Lung (tissue), 11 donors: ENCODE measurements at regions not wholly inside any gene's neighbourhood (a gene's known extent, or its start where the extent isn't known, plus 50 kb on each side); places are given as distances from the start of the nearest gene placed in this dataset.

ENCODE experiments used
- ATAC-seq: fragments of 200-7000 bp; cut with Tn5 transposase; one replicate; pipeline ENCODE4 v1.9.1; 2020; ENCODE audit warnings: moderate number of reproducible peaks; ENCODE audit not compliant: insufficient read depth, low FRiP score
- DNase-seq, 3 donors: peaks; one replicate each; pipeline ENCODE4 v3.0.0-alpha.2; 2013 to 2017
- H3K27ac ChIP-seq, 2 donors: one replicate each; pipeline ENCODE4 v1.5.1; 2013; ENCODE audit warnings: mild to moderate bottlenecking in 2 of 2, moderate library complexity in 2 of 2, control low read depth in 1 of 2, inconsistent platforms in 1 of 2, low read depth in 1 of 2, low read length in 1 of 2
- H3K27me3 ChIP-seq, 3 donors: one replicate each; pipeline ENCODE4 v1.5.1; 2013; ENCODE audit warnings: low read length in 2 of 3; ENCODE audit not compliant: control insufficient read depth in 3 of 3, insufficient read depth in 3 of 3
- H3K36me3 ChIP-seq, 4 donors: one replicate each; pipeline ENCODE4 v1.5.1; 2013; ENCODE audit warnings: low read length in 4 of 4, mild to moderate bottlenecking in 1 of 4, moderate library complexity in 1 of 4; ENCODE audit not compliant: control insufficient read depth in 4 of 4, insufficient read depth in 4 of 4
- H3K4me1 ChIP-seq, 5 donors: one replicate each; pipeline ENCODE4 v1.5.1; 2013; ENCODE audit warnings: low read length in 5 of 5, mild to moderate bottlenecking in 2 of 5, moderate library complexity in 1 of 5; ENCODE audit not compliant: control insufficient read depth in 5 of 5, insufficient read depth in 5 of 5
- H3K4me3 ChIP-seq: one replicate; pipeline ENCODE4 v1.5.1; 2013; ENCODE audit warnings: mild to moderate bottlenecking, control low read depth, moderate library complexity
- H3K9ac ChIP-seq, 2 donors: one replicate each; pipeline ENCODE4 v1.5.1; 2013; ENCODE audit warnings: low read length in 2 of 2, control low read depth in 1 of 2; ENCODE audit not compliant: insufficient read depth in 1 of 2
- H3K9me3 ChIP-seq, 4 donors: one replicate each; pipeline ENCODE4 v1.5.1; 2013; ENCODE audit warnings: low read length in 3 of 4, mild to moderate bottlenecking in 1 of 4, moderate library complexity in 1 of 4; ENCODE audit not compliant: control insufficient read depth in 4 of 4, insufficient read depth in 3 of 4
- WGBS, 2 donors: extraction: QIAGEN DNeasy Blood & Tissue Kit; methylation state at CpG; one replicate each; pipeline ENCODE4 v1.1.7; 2013; 5-methylcytosine and 5-hydroxymethylcytosine counted together
- TF ChIP-seq, protein P1 (sequence below): IDR thresholded peaks from 2 replicates; pipeline ENCODE4 v1.5.1; 2012; ENCODE audit warnings: mild to moderate bottlenecking; ENCODE audit errors: control extremely low read depth, extremely low read depth
- donor health status: control.
- donor health status: control.
- donor health status: Bipolar disorder and iron deficiency.
- donor health status: healthy.
- donor health status: DM: yes; HTN: yes; CAD: no.

GRCh38 chr10:28815681-28816080 is 138.4 kb downstream of the BAMBI start:
- peaks cover 0 to 17% (median 5%) of the 10 kb centered on the region in 5 donors for H3K4me1 ChIP-seq
- 97 to 99% methylated on average over 36 to 37 of the region's 37 CpGs for WGBS, 2 donors
- H3K27ac ChIP-seq = no peak overlapping the region
- TF ChIP-seq, protein P1, sequence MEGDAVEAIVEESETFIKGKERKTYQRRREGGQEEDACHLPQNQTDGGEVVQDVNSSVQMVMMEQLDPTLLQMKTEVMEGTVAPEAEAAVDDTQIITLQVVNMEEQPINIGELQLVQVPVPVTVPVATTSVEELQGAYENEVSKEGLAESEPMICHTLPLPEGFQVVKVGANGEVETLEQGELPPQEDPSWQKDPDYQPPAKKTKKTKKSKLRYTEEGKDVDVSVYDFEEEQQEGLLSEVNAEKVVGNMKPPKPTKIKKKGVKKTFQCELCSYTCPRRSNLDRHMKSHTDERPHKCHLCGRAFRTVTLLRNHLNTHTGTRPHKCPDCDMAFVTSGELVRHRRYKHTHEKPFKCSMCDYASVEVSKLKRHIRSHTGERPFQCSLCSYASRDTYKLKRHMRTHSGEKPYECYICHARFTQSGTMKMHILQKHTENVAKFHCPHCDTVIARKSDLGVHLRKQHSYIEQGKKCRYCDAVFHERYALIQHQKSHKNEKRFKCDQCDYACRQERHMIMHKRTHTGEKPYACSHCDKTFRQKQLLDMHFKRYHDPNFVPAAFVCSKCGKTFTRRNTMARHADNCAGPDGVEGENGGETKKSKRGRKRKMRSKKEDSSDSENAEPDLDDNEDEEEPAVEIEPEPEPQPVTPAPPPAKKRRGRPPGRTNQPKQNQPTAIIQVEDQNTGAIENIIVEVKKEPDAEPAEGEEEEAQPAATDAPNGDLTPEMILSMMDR = no peak
- no peak for ATAC-seq
- H3K27me3 ChIP-seq = no peaks in the 10 kb centered on the region
- H3K36me3 ChIP-seq = no peaks in the 10 kb centered on the region
- DNase-seq = no peak
- no peak overlapping the region for H3K4me3 ChIP-seq
- no peak overlapping the region for H3K9ac ChIP-seq
- no peaks in the 10 kb centered on the region for H3K9me3 ChIP-seq

DNA sequence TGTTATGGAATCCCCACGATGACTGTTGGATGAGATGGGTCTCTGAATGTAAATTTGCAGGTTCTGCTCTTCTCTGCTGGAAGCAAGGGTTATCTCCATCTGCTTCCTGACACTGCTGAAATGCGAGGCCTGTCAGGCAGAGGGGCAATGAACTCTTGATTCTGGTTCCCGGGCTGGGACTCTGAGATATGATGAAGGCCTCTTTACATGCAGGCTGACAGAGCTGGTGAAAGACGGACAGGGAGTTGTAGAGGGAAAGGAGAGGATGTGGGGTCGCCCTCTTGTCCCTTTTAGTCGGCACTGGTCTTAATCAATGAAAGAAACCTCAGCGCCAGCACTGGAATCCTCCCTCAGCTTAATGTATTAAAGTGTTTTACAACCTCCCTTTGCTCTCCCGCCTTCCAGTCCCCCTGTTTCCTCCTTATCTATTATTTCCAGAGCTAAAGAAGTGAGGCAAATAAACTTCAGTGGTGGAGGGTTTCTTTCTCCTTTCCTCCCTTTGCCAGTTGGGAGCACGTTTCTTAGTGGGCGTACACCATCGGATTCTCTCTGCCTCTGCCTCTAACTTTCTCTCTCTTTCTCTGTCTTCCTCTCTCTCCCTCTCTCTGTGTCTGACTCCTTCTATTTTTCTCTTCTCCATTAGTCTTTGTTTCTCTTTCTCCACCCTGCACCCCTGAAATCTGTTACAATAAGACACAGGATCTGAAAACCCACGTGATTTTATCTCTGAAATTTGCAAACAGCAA is 145.6 kb downstream of the BAMBI start:
- Histone ChIP-seq H3K9me3 (no peaks in the 10 kb centered on the region), H3K27ac (no peak overlapping the region), H3K27me3 (no peaks in the 10 kb centered on the region), H3K36me3 (no peaks in the 10 kb centered on the region), H3K4me1 (peaks cover 0 to 41% (median 10%) of the 10 kb centered on the region in 5 donors), H3K4me3 (no peak overlapping the region), H3K9ac (no peak overlapping the region)
- TF ChIP-seq, protein P1 = no peak
- 61 to 74% methylated on average over 12 of the region's 12 CpGs for WGBS, 2 donors
- DNase-seq (peak in 2 of 3 donors; percentile 55 to 62), ATAC-seq (no peak)

DNA sequence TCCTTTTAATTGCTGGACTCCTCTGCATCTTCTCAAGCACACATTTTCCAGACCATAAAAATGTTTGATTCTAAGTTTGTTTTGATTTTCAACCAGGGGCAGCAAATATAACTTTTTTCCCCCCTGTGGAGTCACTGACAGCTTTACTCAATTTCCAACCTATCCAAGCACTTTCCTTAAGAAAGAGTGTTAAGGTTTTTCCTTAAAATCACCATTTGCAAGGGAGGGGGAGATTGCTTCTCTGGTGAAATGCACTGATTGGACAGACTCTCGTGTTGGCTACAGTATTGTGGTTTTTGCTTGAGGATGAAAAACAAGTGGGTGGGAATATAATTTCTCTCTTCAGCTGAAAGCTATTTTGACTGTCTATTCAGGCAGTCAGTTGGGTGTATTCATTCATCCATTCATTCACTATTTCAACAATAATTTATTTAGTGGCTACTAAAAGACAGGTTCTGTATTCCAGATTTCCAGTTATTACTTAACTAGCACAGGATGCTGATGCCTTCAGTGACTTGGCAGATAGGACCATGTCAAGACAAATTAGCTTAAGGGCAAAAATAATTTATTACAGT is 146.3 kb downstream of the BAMBI start:
- DNase-seq = peak in 1 of 3 donors; percentile 67
- 77 to 78% methylated on average over 1 of the region's 1 CpG for WGBS, 2 donors
- Histone ChIP-seq H3K36me3 (no peaks in the 10 kb centered on the region), H3K9me3 (no peaks in the 10 kb centered on the region), H3K4me1 (peaks cover 0 to 35% (median 10%) of the 10 kb centered on the region in 5 donors), H3K27ac (no peak overlapping the region), H3K27me3 (no peaks in the 10 kb centered on the region), H3K9ac (no peak overlapping the region), H3K4me3 (no peak overlapping the region)
- no peak for ATAC-seq
- TF ChIP-seq, protein P1 = no peak
